ENCODE measurements at regions not wholly inside any gene's neighbourhood (a gene's known extent, or its start where the extent isn't known, plus 50 kb on each side); places are given as distances from the start of the nearest gene placed in this dataset.

- Mint-ChIP-seq H3K27ac (no peak overlapping the region), H3K4me3 (no peak overlapping the region), H3K36me3 (ENCODE audit: low read depth) (no peaks in the 10 kb centered on the region), H3K9me3 (peaks cover 6% of the 10 kb centered on the region; the same call in 2 of the 3 replicates), H3K4me1 (no peaks in the 10 kb centered on the region), H3K27me3 (ENCODE audit: insufficient read depth, low read depth, poor library complexity) (no peaks in the 10 kb centered on the region)
- DNase-seq (ENCODE audit: low spot score) (no peak), ATAC-seq (no peak)
- Histone ChIP-seq H3K4me3 (no peak overlapping the region), H3K79me2 (replicated peaks; ENCODE audit: insufficient read depth) (no peaks in the 10 kb centered on the region), H3K27ac (ENCODE audit: low read depth) (no peak overlapping the region), H3K4me2 (no peak overlapping the region), H4K20me1 (replicated peaks; ENCODE audit: insufficient read depth) (no peaks in the 10 kb centered on the region), H2AFZ (no peak overlapping the region), H3K4me1 (ENCODE audit: insufficient read depth) (no peaks in the 10 kb centered on the region), H3F3A (replicated peaks; ENCODE audit: low read depth) (no peaks in the 10 kb centered on the region), H3K27me3 (ENCODE audit: insufficient read depth) (no peaks in the 10 kb centered on the region), H3K36me3 (ENCODE audit: insufficient read depth) (no peaks in the 10 kb centered on the region), H3K9me2 (ENCODE audit: insufficient read depth) (no peaks in the 10 kb centered on the region)
- no peak for TF ChIP-seq POLR2AphosphoS5 (IDR thresholded peaks at IDR 0.05; ENCODE audit: low read depth)
- no peak for TF ChIP-seq CREB1 (CRISPR knock-in tag; IDR thresholded peaks at IDR 0.05; ENCODE audit: low read depth)
- no peak for TF ChIP-seq JUNB (IDR thresholded peaks at IDR 0.05; ENCODE audit: unreplicated experiment)
- no peak for TF ChIP-seq ZNF331 (CRISPR knock-in tag; IDR thresholded peaks at IDR 0.05; ENCODE audit: low read depth)
- TF ChIP-seq EZH2phosphoT487 (IDR thresholded peaks at IDR 0.05; ENCODE audit: unreplicated experiment) = no peak
- no peak for TF ChIP-seq REST (IDR thresholded peaks at IDR 0.05; ENCODE audit: unreplicated experiment)
- TF ChIP-seq, protein P1, sequence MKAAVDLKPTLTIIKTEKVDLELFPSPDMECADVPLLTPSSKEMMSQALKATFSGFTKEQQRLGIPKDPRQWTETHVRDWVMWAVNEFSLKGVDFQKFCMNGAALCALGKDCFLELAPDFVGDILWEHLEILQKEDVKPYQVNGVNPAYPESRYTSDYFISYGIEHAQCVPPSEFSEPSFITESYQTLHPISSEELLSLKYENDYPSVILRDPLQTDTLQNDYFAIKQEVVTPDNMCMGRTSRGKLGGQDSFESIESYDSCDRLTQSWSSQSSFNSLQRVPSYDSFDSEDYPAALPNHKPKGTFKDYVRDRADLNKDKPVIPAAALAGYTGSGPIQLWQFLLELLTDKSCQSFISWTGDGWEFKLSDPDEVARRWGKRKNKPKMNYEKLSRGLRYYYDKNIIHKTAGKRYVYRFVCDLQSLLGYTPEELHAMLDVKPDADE (IDR thresholded peaks at IDR 0.05) = no peak
- TF ChIP-seq, protein P2, sequence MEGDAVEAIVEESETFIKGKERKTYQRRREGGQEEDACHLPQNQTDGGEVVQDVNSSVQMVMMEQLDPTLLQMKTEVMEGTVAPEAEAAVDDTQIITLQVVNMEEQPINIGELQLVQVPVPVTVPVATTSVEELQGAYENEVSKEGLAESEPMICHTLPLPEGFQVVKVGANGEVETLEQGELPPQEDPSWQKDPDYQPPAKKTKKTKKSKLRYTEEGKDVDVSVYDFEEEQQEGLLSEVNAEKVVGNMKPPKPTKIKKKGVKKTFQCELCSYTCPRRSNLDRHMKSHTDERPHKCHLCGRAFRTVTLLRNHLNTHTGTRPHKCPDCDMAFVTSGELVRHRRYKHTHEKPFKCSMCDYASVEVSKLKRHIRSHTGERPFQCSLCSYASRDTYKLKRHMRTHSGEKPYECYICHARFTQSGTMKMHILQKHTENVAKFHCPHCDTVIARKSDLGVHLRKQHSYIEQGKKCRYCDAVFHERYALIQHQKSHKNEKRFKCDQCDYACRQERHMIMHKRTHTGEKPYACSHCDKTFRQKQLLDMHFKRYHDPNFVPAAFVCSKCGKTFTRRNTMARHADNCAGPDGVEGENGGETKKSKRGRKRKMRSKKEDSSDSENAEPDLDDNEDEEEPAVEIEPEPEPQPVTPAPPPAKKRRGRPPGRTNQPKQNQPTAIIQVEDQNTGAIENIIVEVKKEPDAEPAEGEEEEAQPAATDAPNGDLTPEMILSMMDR (conservative IDR thresholded peaks at IDR 0.05; ENCODE audit: low read depth in 2 of 2) = no peak
- no peak for TF ChIP-seq ZNF462 (CRISPR knock-in tag; IDR thresholded peaks at IDR 0.05)
- no peak for TF ChIP-seq EZH2 (IDR thresholded peaks at IDR 0.05; ENCODE audit: low read depth, unreplicated experiment)
- no peak for TF ChIP-seq NANOG (IDR thresholded peaks at IDR 0.05; ENCODE audit: borderline replicate concordance)
Observed at GRCh38 chr6:156519940-156520339, 257.2 kb upstream of the ARID1B start.

Measured in GM23338 (cell line).